Sigmoid colon (tissue), 3 donors: ENCODE measurements at regions not wholly inside any gene's neighbourhood (a gene's known extent, or its start where the extent isn't known, plus 50 kb on each side); places are given as distances from the start of the nearest gene placed in this dataset.
"Not testable (repeated sequence)": the region's sequence is repeated elsewhere in the genome, so short reads cannot be mapped to it uniquely, and the experiment has no call there.

Source experiments
- POLR2A ChIP-seq, 2 donors: fragments of 450-650 bp; IDR thresholded peaks; one replicate each; pipeline ENCODE4 v1.6.1; 2016; ENCODE audit warnings: antibody characterized with exemption in 2 of 2, mild to moderate bottlenecking in 2 of 2, moderate library complexity in 2 of 2
- TF ChIP-seq, protein P1 (sequence below), 4 experiments: fragments of 450-650 bp in 3 of 4; fragments of 200-600 bp in 1 of 4; IDR thresholded peaks; one replicate each; pipeline ENCODE4 v1.5.1; 2016 to 2019; ENCODE audit warnings: antibody characterized with exemption in 4 of 4, mild to moderate bottlenecking in 3 of 4, moderate library complexity in 2 of 4

DNA sequence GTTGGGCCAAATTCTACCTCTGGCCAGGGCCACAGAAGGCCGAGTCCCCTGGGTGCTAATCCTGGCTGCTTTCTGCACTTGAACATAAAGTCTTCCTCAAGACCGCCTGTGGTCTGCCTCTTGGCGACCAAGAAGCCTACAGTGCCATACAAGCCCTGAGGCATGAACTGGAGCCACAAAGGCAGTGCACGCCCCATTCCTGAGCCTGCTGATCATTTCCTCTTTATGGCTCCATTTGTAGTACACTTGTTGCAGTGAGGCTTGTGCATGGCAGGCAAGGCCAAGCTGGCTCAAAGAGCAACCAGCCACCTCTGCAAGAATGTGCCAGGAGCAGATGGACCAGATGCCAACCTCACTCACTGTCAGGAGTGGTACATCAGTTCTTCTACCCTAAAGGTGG, 636.1 kb upstream of the DEFB115 start:
- TF ChIP-seq, protein P1, sequence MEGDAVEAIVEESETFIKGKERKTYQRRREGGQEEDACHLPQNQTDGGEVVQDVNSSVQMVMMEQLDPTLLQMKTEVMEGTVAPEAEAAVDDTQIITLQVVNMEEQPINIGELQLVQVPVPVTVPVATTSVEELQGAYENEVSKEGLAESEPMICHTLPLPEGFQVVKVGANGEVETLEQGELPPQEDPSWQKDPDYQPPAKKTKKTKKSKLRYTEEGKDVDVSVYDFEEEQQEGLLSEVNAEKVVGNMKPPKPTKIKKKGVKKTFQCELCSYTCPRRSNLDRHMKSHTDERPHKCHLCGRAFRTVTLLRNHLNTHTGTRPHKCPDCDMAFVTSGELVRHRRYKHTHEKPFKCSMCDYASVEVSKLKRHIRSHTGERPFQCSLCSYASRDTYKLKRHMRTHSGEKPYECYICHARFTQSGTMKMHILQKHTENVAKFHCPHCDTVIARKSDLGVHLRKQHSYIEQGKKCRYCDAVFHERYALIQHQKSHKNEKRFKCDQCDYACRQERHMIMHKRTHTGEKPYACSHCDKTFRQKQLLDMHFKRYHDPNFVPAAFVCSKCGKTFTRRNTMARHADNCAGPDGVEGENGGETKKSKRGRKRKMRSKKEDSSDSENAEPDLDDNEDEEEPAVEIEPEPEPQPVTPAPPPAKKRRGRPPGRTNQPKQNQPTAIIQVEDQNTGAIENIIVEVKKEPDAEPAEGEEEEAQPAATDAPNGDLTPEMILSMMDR (IDR thresholded peaks at IDR 0.05): not testable (repeated sequence)
- TF ChIP-seq POLR2A (IDR thresholded peaks at IDR 0.05): not testable (repeated sequence)
